K562 (cell line): ENCODE measurements at regions not wholly inside any gene's neighbourhood (a gene's known extent, or its start where the extent isn't known, plus 50 kb on each side); places are given as distances from the start of the nearest gene placed in this dataset.

ENCODE experiments used
- ATAC-seq: fragments of 200-7000 bp; cut with Tn5 transposase; 3 replicates; pipeline ENCODE4 v1.9.1; 2020; ENCODE audit warnings: moderate library complexity
- BruUV-seq: library from RNA; stranded (reverse); fragments of 400-500 nt; replicated peaks from 2 replicates; lab custom pipeline; 2021; lab: Mats Ljungman, UMichigan
- CTCF ChIA-PET: fragments of 300-600 bp; formaldehyde crosslinking; extraction: SDS; loops from one replicate; lab custom pipeline; 2021; ENCODE audit warnings: low intra/inter-chr PET ratio; lab: Yijun Ruan, JAX
- POLR2A ChIA-PET: fragments of 300-600, 350-650 bp; sonication (Branson Sonifier 250); formaldehyde crosslinking; extraction: SDS; loops from one replicate; lab custom pipeline; 2021; ENCODE audit warnings: antibody characterized with exemption, inconsistent platforms; lab: Yijun Ruan, JAX
- DNase-seq, 4 experiments: peaks; one replicate each; pipeline versions ENCODE4 v3.0.0 to v3.0.0-alpha.2; 2011 to 2018; ENCODE audit warnings: low spot score in 3 of 4, mixed read lengths in 3 of 4; ENCODE audit errors: extremely low read depth in 1 of 4
- FAIRE-seq: peaks from 2 replicates; lab custom pipeline; 2011; peaks lifted over from hg19 to GRCh38; lab: Jason Lieb, UNC
- H2AFZ ChIP-seq: 2 replicates; pipeline ENCODE4 v1.6.0; 2011; ENCODE audit warnings: low read depth, low read length, control low read depth, inconsistent platforms
- H3K27ac ChIP-seq: fragments of 200-600 bp; 3 replicates; pipeline ENCODE4 v1.8.0; 2011; ENCODE audit warnings: low read depth, mild to moderate bottlenecking, control low read depth, inconsistent platforms, low read length, moderate library complexity, mixed read lengths; ENCODE audit errors: extremely low read depth
- H3K27me3 ChIP-seq, 2 experiments: fragments of 300-600 bp in 1 of 2; 2 replicates in 1 of 2; 3 replicates in 1 of 2; pipeline versions ENCODE4 v1.6.0 to v1.8.0; 2011; ENCODE audit warnings: inconsistent platforms in 2 of 2, low read length in 2 of 2, mild to moderate bottlenecking in 1 of 2, mixed read lengths in 1 of 2, moderate library complexity in 1 of 2; ENCODE audit not compliant: control insufficient read depth in 2 of 2, insufficient read depth in 2 of 2
- H3K36me3 ChIP-seq: fragments of 300-600 bp; 3 replicates; pipeline ENCODE4 v1.8.0; 2011; ENCODE audit warnings: mild to moderate bottlenecking, low read length, inconsistent platforms; ENCODE audit not compliant: control insufficient read depth, insufficient read depth
- H3K4me1 ChIP-seq, 2 experiments: fragments of 200-600 bp in 1 of 2; replicated peaks in 1 of 2; 2 replicates in 1 of 2; 3 replicates in 1 of 2; pipeline versions ENCODE4 v1.5.1 to v1.8.0; 2011; ENCODE audit warnings: inconsistent platforms in 2 of 2, low read length in 2 of 2, mild to moderate bottlenecking in 1 of 2, mixed read lengths in 1 of 2, moderate library complexity in 1 of 2; ENCODE audit not compliant: control insufficient read depth in 2 of 2, insufficient read depth in 2 of 2
- H3K4me2 ChIP-seq: 2 replicates; pipeline ENCODE4 v1.6.1; 2011; ENCODE audit warnings: low read length, control low read depth, inconsistent platforms, mixed read lengths; ENCODE audit not compliant: insufficient read depth
- H3K4me3 ChIP-seq: fragments of 200-600 bp; sonication (generic), shearing (Covaris generic); 2 replicates; pipeline ENCODE4 v1.5.1; 2016; ENCODE audit warnings: control low read depth, inconsistent platforms
- H3K79me2 ChIP-seq: fragments of 200-600 bp; 3 replicates; pipeline ENCODE4 v1.8.0; 2011; ENCODE audit warnings: low read length, inconsistent platforms; ENCODE audit not compliant: control insufficient read depth, insufficient read depth
- H3K9ac ChIP-seq, 2 experiments: 2 replicates each; pipeline versions ENCODE4 v1.6.0 to v1.6.1; 2011; ENCODE audit warnings: low read depth in 2 of 2, low read length in 2 of 2, control low read depth in 1 of 2, inconsistent platforms in 1 of 2, mild to moderate bottlenecking in 1 of 2, mixed read lengths in 1 of 2; ENCODE audit not compliant: insufficient read depth in 1 of 2
- H3K9me1 ChIP-seq: one replicate; pipeline ENCODE4 v1.6.0; 2011; ENCODE audit warnings: inconsistent platforms, mild to moderate bottlenecking, low read length, moderate library complexity; ENCODE audit not compliant: control insufficient read depth, insufficient read depth
- H3K9me3 ChIP-seq: replicated peaks from 2 replicates; pipeline ENCODE4 v1.5.1; 2011; ENCODE audit warnings: low read depth, low read length, inconsistent platforms; ENCODE audit not compliant: control insufficient read depth, insufficient read depth
- H4K20me1 ChIP-seq: replicated peaks from 2 replicates; pipeline ENCODE4 v1.6.1; 2011; ENCODE audit warnings: low read length, inconsistent platforms, mixed read lengths; ENCODE audit not compliant: control insufficient read depth, insufficient read depth
- FOXP1 ChIP-seq: sonication (generic); formaldehyde crosslinking; IDR thresholded peaks from 2 replicates; pipeline ENCODE4 v1.8.0; 2022; ENCODE audit warnings: mild to moderate bottlenecking, missing genetic modification reagents
- HLTF ChIP-seq: fragments of 450-650 bp; IDR thresholded peaks from 2 replicates; pipeline ENCODE4 v1.6.1; 2016
- PRPF4 ChIP-seq: fragments of 200-400 bp; formaldehyde crosslinking; IDR thresholded peaks from one replicate; pipeline ENCODE4 v1.6.1; 2017; ENCODE audit warnings: low read length, low read depth, mild to moderate bottlenecking; ENCODE audit not compliant: insufficient read depth, poor library complexity, severe bottlenecking
- SMAD2 ChIP-seq: fragments of 150-350 bp; IDR thresholded peaks from 2 replicates; pipeline ENCODE4 v1.6.1; 2014; ENCODE audit warnings: low read depth, mild to moderate bottlenecking, low read length
- SMAD3 ChIP-seq: fragments of 450-650 bp; formaldehyde crosslinking; conservative IDR thresholded peaks from 2 replicates; pipeline ENCODE4 v1.4.0; 2020; ENCODE audit warnings: mild to moderate bottlenecking
- SMARCB1 ChIP-seq: IDR thresholded peaks from 2 replicates; pipeline ENCODE4 v1.6.1; 2011; ENCODE audit warnings: improper control_type of control experiment, low read depth; ENCODE audit not compliant: insufficient read length
- STAT5A ChIP-seq: IDR thresholded peaks from 2 replicates; pipeline ENCODE4 v1.6.1; 2012; ENCODE audit warnings: low read length, inconsistent platforms, borderline replicate concordance
- TEAD1 ChIP-seq, 2 experiments: fragments of 450-650 bp in 1 of 2; sonication (generic) in 1 of 2; formaldehyde crosslinking; IDR thresholded peaks; 2 replicates each; pipeline versions ENCODE4 v1.4.0 to v1.8.0; 2020 to 2022; ENCODE audit warnings: mild to moderate bottlenecking in 2 of 2, missing genetic modification reagents in 1 of 2
- ZNF143 ChIP-seq: sonication (generic); formaldehyde crosslinking; IDR thresholded peaks from 2 replicates; pipeline ENCODE4 v1.9.0; 2022; ENCODE audit warnings: mild to moderate bottlenecking, missing genetic modification reagents
- ZNF79 ChIP-seq: fragments of 250-450 bp; sonication (Bioruptor Pico); IDR thresholded peaks from 2 replicates; pipeline ENCODE4 v1.4.0; 2020; ENCODE audit warnings: low read depth, mild to moderate bottlenecking, moderate library complexity
- WGBS: fragments of 100-300 bp; shearing (Covaris generic); methylation state at CpG from one replicate; pipeline ENCODE4 v1.1.6; 2016; ENCODE audit warnings: low coverage, mixed read lengths; ENCODE audit not compliant: insufficient coverage; ENCODE audit errors: missing lambda C conversion rate; 5-methylcytosine and 5-hydroxymethylcytosine counted together
- in situ Hi-C: fragments of 300-500 bp; cut with MboI; formaldehyde crosslinking; loops from 4 replicates; pipeline ENCODE4 v1.15.0; 2018; ENCODE audit warnings: inconsistent platforms, mixed read lengths
- intact Hi-C: fragments of 100-400 bp; cut with micrococcal nuclease; formaldehyde crosslinking; loops from 2 replicates; pipeline ENCODE4 v1.14.2; 2022
- TF ChIP-seq, protein P1 (sequence below), 2 experiments: fragments of 250-450 bp in 1 of 2; fragments of 450-650 bp in 1 of 2; sonication (Bioruptor Pico) in 1 of 2; IDR thresholded peaks; 2 replicates each; pipeline versions ENCODE4 v1.6.1 to v1.8.0; 2016 to 2021; ENCODE audit warnings: mild to moderate bottlenecking in 2 of 2, moderate library complexity in 2 of 2, missing compliant biosample characterization in 1 of 2, missing genetic modification characterization in 1 of 2
- TF ChIP-seq, protein P2 (sequence below): sonication (generic); formaldehyde crosslinking; IDR thresholded peaks from 2 replicates; pipeline ENCODE4 v1.8.0; 2022; ENCODE audit warnings: missing genetic modification reagents, mild to moderate bottlenecking, borderline replicate concordance
- TF ChIP-seq, protein P3 (sequence below): fragments of 250-450 bp; sonication (Bioruptor Pico); IDR thresholded peaks from 2 replicates; pipeline ENCODE4 v1.8.0; 2021; ENCODE audit warnings: moderate library complexity, mild to moderate bottlenecking, inconsistent platforms

DNA sequence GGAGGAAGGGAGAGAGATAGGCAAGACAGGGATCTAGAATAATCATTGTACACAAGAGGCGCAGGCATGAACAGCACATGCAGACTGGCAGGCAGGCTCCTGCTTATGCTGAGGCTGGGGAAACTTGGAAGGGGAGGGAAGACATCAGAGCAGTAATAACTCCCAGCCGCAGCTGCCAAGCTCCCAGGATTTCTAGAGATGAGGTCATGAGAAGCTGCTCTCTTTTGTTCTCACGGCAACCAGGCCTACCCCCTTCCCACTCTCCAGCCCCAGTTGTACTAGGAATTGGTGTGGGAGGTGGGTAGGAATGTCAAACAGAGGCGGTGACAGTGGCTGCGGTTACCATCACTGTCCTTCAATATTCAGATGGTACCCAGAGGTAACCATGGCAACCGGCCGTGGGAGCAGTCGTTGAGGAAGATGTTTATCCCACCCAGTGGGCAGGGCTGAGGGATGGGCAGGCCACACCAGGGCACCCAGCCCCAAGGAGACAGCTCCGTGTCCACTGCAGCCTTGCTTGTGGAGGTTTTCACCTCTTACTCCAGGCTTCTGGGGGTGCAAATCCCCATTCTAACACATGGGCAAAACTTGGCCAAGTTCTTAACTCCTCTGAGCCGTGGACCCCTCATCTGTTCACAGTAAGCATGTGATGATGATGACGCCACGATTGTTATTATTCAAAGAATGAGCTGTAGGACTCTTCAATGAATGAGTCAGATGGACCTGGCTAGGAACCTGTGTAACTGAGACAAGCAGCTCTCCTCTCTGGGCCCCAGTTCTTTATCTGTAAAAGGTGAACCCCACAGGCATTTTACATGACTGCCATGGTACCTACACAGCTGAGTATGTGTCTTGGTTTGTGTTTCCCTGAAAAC lies 360.8 kb upstream of the PROK2 start (continued):
- TF ChIP-seq FOXP1 (no peak), PRPF4 (no peak)

DNA sequence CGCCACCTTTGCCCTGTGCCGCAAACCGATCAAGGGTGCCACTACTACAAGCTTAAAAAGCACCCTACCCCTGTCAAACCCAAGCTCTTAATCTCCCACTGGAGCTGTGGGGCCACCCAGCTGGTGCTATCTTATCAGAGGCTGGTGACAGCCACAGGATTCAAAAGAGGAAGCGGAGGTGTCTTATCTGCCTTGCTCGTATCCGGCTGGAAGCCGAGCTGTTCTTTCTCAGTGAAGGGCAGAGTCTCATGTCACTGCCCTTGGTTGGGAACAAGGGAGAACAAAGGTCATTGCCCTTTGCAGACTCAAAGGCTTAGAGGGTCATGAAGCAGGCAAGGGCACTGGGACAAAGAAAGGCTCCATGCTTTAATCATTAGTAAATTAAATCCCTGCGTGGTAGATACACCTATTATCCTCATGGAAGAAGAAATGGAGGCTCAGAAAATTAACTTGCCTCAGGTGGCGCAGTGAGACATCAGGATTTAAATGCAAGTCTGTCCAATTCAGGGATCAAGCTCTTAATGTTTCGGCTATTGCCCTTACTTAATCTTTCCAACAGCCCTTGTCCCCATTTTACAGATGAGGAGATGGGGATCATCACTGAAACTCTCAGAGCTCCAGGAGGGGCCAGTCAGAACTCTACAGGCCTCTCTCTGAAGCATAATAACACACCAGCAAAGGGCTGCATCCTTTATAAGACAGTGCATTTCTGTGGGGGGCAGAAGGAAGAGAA lies 360.0 kb upstream of the PROK2 start:
- H3K27ac ChIP-seq, result peak overlapping the region; percentile 70
- peaks cover 5 to 45% of the 10 kb centered on the region in 2 experiments; a peak in 4 of 5 replicates for H3K4me1 ChIP-seq
- no peaks in the 10 kb centered on the region for H3K27me3 ChIP-seq
- intact Hi-C loops (loop anchor here (2.0 kb wide), 2 partner anchors 24 to 58 kb away; no protein-coding TSS in a partner anchor), in situ Hi-C loops (no loop called here)
- ATAC-seq, result peak; percentile 88
- ChIA-PET POLR2A (interaction anchor here (0.6 to 0.8 kb wide), 5 partner anchors 15 to 287 kb away, joined by 3 read pairs; no protein-coding TSS in a partner anchor), CTCF (no interaction called here)
- no peak overlapping the region for H3K4me3 ChIP-seq
- BruUV-seq, result no TSS peak
- FAIRE-seq, result peak; percentile 98
- H3K4me2 ChIP-seq, result peak overlapping the region; percentile 47; the same call in 1 of the 2 replicates
- no peak overlapping the region for H2AFZ ChIP-seq
- no peaks in the 10 kb centered on the region for H4K20me1 ChIP-seq
- no peaks in the 10 kb centered on the region for H3K36me3 ChIP-seq
- peak; percentile 74 to 93 (median 86) for DNase-seq
- no peaks in the 10 kb centered on the region for H3K9me1 ChIP-seq
- no peaks in the 10 kb centered on the region for H3K79me2 ChIP-seq
- H3K9me3 ChIP-seq, result no peaks in the 10 kb centered on the region; the same call in 1 of the 2 replicates
- peak overlapping the region in 1 of 2 experiments; percentile 39; a peak in 1 of 4 replicates for H3K9ac ChIP-seq
- 11% methylated on average over 10 of the region's 10 CpGs for WGBS
- TF ChIP-seq, protein P1, sequence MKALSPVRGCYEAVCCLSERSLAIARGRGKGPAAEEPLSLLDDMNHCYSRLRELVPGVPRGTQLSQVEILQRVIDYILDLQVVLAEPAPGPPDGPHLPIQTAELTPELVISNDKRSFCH (CRISPR knock-in tag; IDR thresholded peaks at IDR 0.05), result no peak
- TF ChIP-seq, protein P1 (tag; IDR thresholded peaks at IDR 0.05), result peak; percentile 95
- TF ChIP-seq STAT5A, result peak; percentile 93
- TF ChIP-seq ZNF143 (CRISPR knock-in tag), result no peak
- TF ChIP-seq HLTF, result 0 out of 2 replicates have a peak, but pooled peaks have one; percentile 26
- TF ChIP-seq, protein P2, sequence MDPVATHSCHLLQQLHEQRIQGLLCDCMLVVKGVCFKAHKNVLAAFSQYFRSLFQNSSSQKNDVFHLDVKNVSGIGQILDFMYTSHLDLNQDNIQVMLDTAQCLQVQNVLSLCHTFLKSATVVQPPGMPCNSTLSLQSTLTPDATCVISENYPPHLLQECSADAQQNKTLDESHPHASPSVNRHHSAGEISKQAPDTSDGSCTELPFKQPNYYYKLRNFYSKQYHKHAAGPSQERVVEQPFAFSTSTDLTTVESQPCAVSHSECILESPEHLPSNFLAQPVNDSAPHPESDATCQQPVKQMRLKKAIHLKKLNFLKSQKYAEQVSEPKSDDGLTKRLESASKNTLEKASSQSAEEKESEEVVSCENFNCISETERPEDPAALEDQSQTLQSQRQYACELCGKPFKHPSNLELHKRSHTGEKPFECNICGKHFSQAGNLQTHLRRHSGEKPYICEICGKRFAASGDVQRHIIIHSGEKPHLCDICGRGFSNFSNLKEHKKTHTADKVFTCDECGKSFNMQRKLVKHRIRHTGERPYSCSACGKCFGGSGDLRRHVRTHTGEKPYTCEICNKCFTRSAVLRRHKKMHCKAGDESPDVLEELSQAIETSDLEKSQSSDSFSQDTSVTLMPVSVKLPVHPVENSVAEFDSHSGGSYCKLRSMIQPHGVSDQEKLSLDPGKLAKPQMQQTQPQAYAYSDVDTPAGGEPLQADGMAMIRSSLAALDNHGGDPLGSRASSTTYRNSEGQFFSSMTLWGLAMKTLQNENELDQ, result no peak
- TF ChIP-seq, protein P3, sequence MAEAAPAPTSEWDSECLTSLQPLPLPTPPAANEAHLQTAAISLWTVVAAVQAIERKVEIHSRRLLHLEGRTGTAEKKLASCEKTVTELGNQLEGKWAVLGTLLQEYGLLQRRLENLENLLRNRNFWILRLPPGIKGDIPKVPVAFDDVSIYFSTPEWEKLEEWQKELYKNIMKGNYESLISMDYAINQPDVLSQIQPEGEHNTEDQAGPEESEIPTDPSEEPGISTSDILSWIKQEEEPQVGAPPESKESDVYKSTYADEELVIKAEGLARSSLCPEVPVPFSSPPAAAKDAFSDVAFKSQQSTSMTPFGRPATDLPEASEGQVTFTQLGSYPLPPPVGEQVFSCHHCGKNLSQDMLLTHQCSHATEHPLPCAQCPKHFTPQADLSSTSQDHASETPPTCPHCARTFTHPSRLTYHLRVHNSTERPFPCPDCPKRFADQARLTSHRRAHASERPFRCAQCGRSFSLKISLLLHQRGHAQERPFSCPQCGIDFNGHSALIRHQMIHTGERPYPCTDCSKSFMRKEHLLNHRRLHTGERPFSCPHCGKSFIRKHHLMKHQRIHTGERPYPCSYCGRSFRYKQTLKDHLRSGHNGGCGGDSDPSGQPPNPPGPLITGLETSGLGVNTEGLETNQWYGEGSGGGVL (CRISPR knock-in tag), result no peak
- TF ChIP-seq SMARCB1, result no peak
- TF ChIP-seq ZNF79 (CRISPR knock-in tag), result no peak
- TF ChIP-seq TEAD1 (CRISPR knock-in tag; IDR thresholded peaks at IDR 0.05), result peak in 1 of 2 experiments; percentile 73; a peak in 2 of 4 replicates
- no peak for TF ChIP-seq SMAD2
- TF ChIP-seq SMAD3 (CRISPR knock-in tag), result peak; percentile 80; the same call in 1 of the 2 replicates
